ENCODE measurements at regions not wholly inside any gene's neighbourhood (a gene's known extent, or its start where the extent isn't known, plus 50 kb on each side); places are given as distances from the start of the nearest gene placed in this dataset.

DNA sequence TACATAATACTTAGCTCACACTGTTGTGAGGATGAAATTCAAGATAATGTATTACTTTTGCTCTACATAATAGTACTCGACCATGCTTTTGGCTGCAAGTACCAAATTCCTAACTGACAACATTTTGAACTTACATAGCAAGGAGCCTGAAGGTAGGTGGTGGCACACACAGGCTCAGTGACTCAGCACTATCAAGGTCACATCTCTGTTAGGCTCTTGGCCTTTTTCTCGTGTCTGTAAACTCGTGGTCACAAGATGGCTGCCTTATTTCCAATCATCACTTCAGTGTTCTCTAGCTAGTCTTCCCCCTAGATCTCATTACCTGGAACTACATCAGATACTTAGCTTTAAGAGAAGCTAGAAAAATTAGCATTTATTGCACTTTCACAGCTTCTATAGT is 61.4 kb upstream of the ABCB5 start:
- no peaks in the 10 kb centered on the region for H3K9me3 ChIP-seq (ENCODE audit: control insufficient read depth, low read length)
- TF ChIP-seq, protein P1, sequence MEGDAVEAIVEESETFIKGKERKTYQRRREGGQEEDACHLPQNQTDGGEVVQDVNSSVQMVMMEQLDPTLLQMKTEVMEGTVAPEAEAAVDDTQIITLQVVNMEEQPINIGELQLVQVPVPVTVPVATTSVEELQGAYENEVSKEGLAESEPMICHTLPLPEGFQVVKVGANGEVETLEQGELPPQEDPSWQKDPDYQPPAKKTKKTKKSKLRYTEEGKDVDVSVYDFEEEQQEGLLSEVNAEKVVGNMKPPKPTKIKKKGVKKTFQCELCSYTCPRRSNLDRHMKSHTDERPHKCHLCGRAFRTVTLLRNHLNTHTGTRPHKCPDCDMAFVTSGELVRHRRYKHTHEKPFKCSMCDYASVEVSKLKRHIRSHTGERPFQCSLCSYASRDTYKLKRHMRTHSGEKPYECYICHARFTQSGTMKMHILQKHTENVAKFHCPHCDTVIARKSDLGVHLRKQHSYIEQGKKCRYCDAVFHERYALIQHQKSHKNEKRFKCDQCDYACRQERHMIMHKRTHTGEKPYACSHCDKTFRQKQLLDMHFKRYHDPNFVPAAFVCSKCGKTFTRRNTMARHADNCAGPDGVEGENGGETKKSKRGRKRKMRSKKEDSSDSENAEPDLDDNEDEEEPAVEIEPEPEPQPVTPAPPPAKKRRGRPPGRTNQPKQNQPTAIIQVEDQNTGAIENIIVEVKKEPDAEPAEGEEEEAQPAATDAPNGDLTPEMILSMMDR (IDR thresholded peaks at IDR 0.05): no peak
- H3K36me3 ChIP-seq (ENCODE audit: control insufficient read depth, insufficient read depth, low read length): no peaks in the 10 kb centered on the region

DNA sequence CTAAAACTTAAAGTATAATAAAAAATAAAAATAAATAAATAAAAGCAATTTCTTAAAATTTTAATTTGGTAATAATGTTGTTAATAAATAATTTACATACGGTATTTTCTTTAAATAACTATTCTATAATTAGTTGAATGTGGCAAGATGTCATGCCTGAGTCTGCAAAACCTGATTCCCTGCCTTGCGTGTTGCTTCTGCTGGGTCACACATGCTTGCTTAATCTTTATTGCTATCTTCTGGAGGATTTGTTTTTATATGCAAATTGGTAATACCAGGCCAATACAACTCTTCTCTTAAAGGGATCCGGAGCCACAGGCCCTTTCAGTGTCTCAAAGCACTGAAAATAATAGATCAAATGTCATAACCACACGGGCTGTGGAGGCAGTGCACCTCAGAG is 59.4 kb upstream of the ABCB5 start:
- H3K4me1 ChIP-seq: no peaks in the 10 kb centered on the region
- no peaks in the 10 kb centered on the region for H3K79me2 ChIP-seq
- no peak overlapping the region for H3K4me3 ChIP-seq (ENCODE audit: low read depth, low read length)
- H2AFZ ChIP-seq: no peak overlapping the region
- no peaks in the 10 kb centered on the region for H3K9me3 ChIP-seq (ENCODE audit: control insufficient read depth, low read length)
- no peak overlapping the region for H3K9ac ChIP-seq
- no peaks in the 10 kb centered on the region for H3K36me3 ChIP-seq (ENCODE audit: control insufficient read depth, insufficient read depth, low read length)
- no peak overlapping the region for H3K27ac ChIP-seq
- TF ChIP-seq, protein P1 (IDR thresholded peaks at IDR 0.05): no peak
- H3K4me2 ChIP-seq (ENCODE audit: low read length): no peak overlapping the region
- no peaks in the 10 kb centered on the region for H3K27me3 ChIP-seq (ENCODE audit: control insufficient read depth, insufficient read depth, low read length)

More for the DNA sequence above, 61.4 kb upstream of the ABCB5 start:
- Histone ChIP-seq H3K79me2 (no peaks in the 10 kb centered on the region), H3K27ac (no peak overlapping the region), H3K4me3 (ENCODE audit: low read depth, low read length) (no peak overlapping the region), H3K4me2 (ENCODE audit: low read length) (no peak overlapping the region), H3K27me3 (ENCODE audit: control insufficient read depth, insufficient read depth, low read length) (no peaks in the 10 kb centered on the region), H3K9ac (no peak overlapping the region), H2AFZ (no peak overlapping the region), H3K4me1 (no peaks in the 10 kb centered on the region)

DNA sequence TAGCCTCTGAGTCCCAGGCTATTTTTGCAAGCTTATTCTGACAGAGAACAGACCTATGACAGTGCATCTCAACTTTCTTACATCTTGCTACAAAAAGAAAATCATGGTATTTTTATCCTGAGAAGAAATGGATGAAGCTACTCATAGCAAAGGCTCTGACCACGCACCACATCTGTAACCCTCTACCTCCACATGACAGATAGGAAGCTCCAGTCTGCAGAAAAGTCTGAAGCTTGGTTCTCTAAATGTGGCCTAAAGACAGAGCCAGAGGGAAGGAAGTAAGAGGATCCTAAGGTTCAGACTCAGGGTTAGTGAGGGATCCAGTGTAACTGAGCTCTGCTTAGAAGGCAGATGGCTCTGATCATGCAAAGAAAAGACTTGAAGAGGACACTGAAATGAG is 58.4 kb upstream of the ABCB5 start:
- H2AFZ ChIP-seq: no peak overlapping the region
- H3K79me2 ChIP-seq: no peaks in the 10 kb centered on the region
- no peak overlapping the region for H3K4me3 ChIP-seq (ENCODE audit: low read depth, low read length)
- TF ChIP-seq, protein P1 (IDR thresholded peaks at IDR 0.05): no peak
- H3K4me2 ChIP-seq (ENCODE audit: low read length): no peak overlapping the region
- no peak overlapping the region for H3K27ac ChIP-seq
- no peaks in the 10 kb centered on the region for H3K36me3 ChIP-seq (ENCODE audit: control insufficient read depth, insufficient read depth, low read length)
- H3K4me1 ChIP-seq: no peaks in the 10 kb centered on the region
- H3K27me3 ChIP-seq (ENCODE audit: control insufficient read depth, insufficient read depth, low read length): no peaks in the 10 kb centered on the region
- no peak overlapping the region for H3K9ac ChIP-seq
- H3K9me3 ChIP-seq (ENCODE audit: control insufficient read depth, low read length): no peaks in the 10 kb centered on the region

DNA sequence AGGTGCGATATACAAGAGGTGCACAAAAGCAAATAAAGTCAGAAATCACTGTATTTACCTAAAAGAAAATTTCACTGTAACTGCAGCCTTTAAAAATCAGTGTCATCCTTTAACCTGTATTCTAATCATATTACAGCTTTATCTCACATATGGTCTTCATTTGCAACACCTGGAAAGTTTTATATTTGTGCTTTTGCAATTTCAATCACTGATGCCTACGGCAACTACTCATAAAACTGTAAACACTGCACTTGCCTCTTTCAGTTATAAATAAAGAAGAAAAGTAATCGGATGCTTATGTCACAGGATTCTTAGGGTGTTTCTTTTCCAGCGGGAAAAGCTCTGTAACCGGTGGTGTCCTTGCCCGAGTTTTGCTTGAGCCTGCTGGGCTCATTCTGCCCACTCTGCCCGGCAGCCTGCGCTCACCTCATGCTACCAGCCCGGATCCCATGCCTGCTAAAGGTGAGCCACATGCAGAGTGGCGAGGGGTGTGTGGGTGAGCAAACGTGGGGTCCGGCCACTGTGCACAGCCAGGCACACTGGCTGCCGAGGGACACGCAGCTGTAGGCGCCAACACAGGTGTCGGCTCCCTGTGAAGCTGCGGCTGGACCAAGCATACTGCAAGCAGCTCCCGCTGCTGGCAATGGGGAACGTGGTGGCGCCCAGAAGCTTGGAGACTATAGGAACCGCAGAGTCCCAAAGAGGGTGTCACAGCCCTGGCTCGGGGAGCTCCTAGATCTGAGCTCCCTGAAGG is 56.3 kb upstream of the ABCB5 start:
- no peaks in the 10 kb centered on the region for H3K4me1 ChIP-seq
- H2AFZ ChIP-seq: no peak overlapping the region
- H3K9ac ChIP-seq: no peak overlapping the region

More for the DNA sequence above, 56.3 kb upstream of the ABCB5 start:
- no peak overlapping the region for H3K27ac ChIP-seq
- H3K9me3 ChIP-seq (ENCODE audit: control insufficient read depth, low read length): no peaks in the 10 kb centered on the region
- no peaks in the 10 kb centered on the region for H3K27me3 ChIP-seq (ENCODE audit: control insufficient read depth, insufficient read depth, low read length)
- no peaks in the 10 kb centered on the region for H3K79me2 ChIP-seq
- no peaks in the 10 kb centered on the region for H3K36me3 ChIP-seq (ENCODE audit: control insufficient read depth, insufficient read depth, low read length)
- TF ChIP-seq, protein P1 (IDR thresholded peaks at IDR 0.05): no peak
- no peak overlapping the region for H3K4me3 ChIP-seq (ENCODE audit: low read depth, low read length)
- no peak overlapping the region for H3K4me2 ChIP-seq (ENCODE audit: low read length)
